GM20431 (cell line): ENCODE measurements at regions not wholly inside any gene's neighbourhood (a gene's known extent, or its start where the extent isn't known, plus 50 kb on each side); places are given as distances from the start of the nearest gene placed in this dataset.

ENCODE experiments used
- in situ Hi-C: fragments of 300-500 bp; cut with MseI, MboI; formaldehyde crosslinking; loops from one replicate; pipeline ENCODE4 v1.15.0; 2020; ENCODE audit warnings: low sequenced_read_pairs; ENCODE audit not compliant: unreplicated experiment

GRCh38 chr1:224879162-224879803, 50.2 kb upstream of the DNAH14 start:
- in situ Hi-C loops, result no loop called here
